ENCODE measurements at regions not wholly inside any gene's neighbourhood (a gene's known extent, or its start where the extent isn't known, plus 50 kb on each side); places are given as distances from the start of the nearest gene placed in this dataset.
"Not testable (repeated sequence)": the region's sequence is repeated elsewhere in the genome, so short reads cannot be mapped to it uniquely, and the experiment has no call there.

DNA sequence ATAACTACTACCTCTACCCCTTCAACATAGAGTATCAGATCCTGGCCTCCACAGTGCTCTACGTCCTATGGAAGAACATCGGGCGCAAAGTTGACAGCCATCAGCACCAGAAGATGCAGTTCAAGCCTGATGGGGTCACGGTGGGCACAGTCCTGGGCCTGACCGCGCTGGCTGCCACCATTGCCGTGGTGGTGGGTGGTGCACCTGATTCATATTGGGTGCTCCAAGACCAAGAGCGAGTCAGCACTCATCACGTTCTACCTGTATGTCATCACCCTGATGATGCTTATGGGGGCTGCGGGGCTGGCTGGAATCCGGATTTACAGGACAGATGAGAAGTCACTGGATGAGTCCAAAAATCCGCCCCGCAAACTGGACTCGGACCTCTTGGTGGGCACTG lies 846.4 kb downstream of the RPIA start:
- not testable (repeated sequence) for H3K4me3 ChIP-seq; H3K27ac ChIP-seq; DNase-seq (ENCODE audit: low spot score)

- not testable (repeated sequence) for DNase-seq (ENCODE audit: low spot score); H3K27ac ChIP-seq; H3K4me3 ChIP-seq
Measured at GRCh38 chr2:89544110-89544509, 852.6 kb downstream of the RPIA start.

DNA sequence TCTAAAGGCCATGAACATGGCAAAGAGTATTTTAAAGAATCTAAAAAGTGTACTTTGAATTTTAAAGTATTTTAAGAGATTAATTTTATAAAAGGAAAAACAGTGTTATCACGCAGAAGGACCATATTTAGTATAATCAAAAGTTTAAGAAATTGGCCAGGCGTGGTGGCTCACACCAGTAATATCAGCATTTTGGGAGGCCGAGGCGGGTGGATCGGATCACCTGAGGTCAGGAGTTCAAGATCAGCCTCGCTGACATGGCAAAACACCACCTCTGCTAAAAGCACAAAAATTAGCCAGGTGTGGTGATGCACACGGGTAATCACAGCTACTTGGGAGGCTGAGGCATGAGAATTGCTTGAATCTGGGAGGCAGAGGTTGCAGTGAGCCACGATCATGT lies 887.7 kb downstream of the RPIA start:
- H3K27ac ChIP-seq; H3K4me3 ChIP-seq; DNase-seq (ENCODE audit: low spot score): not testable (repeated sequence)

GRCh38 chr2:89582816-89583215 lies 891.3 kb downstream of the RPIA start:
- not testable (repeated sequence) for DNase-seq (ENCODE audit: low spot score)

GRCh38 chr2:89584046-89584445 lies 892.6 kb downstream of the RPIA start:
- not testable (repeated sequence) for H3K4me3 ChIP-seq, H3K27ac ChIP-seq
- DNase-seq (ENCODE audit: low spot score) = peak; percentile 29

More at GRCh38 chr2:89582816-89583215, 891.3 kb downstream of the RPIA start:
- not testable (repeated sequence) for H3K4me3 ChIP-seq, H3K27ac ChIP-seq

- DNase-seq (ENCODE audit: low spot score); H3K27ac ChIP-seq; H3K4me3 ChIP-seq: not testable (repeated sequence)
Measured at GRCh38 chr2:89584868-89585557, 893.5 kb downstream of the RPIA start.

DNA sequence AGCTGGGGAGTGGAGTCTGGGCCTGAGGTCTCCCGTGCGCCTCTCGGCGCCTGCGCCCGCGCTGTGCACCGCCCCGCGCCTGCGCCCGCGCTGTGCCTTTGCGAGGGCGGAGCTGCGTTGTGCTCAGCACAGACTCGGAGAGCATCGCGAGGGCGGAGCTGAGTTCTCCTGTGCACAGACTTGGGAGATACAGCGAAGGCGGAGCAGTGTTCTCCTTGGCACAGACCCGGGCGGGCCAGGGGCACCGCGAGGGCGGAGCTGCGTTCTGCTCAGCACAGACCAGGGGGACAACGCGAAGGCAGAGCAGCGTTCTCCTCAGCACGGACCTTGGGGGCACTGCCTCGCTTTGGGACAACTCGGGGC lies 894.1 kb downstream of the RPIA start:
- H3K4me3 ChIP-seq = peak overlapping the region; percentile 40
- DNase-seq (ENCODE audit: low spot score); H3K27ac ChIP-seq: not testable (repeated sequence)

- not testable (repeated sequence) for H3K4me3 ChIP-seq; H3K27ac ChIP-seq; DNase-seq (ENCODE audit: low spot score)
Measured at GRCh38 chr2:89599843-89600242, 908.4 kb downstream of the RPIA start.

- DNase-seq (ENCODE audit: low spot score); H3K4me3 ChIP-seq; H3K27ac ChIP-seq: not testable (repeated sequence)
Measured at GRCh38 chr2:89606514-89606913, 915.0 kb downstream of the RPIA start.

GRCh38 chr2:89610207-89610926 lies 918.9 kb downstream of the RPIA start:
- not testable (repeated sequence) for H3K27ac ChIP-seq; DNase-seq (ENCODE audit: low spot score)

GRCh38 chr2:89610927-89611515 lies 919.5 kb downstream of the RPIA start:
- peak; percentile 56 for DNase-seq (ENCODE audit: low spot score)
- not testable (repeated sequence) for H3K4me3 ChIP-seq, H3K27ac ChIP-seq

More at GRCh38 chr2:89610207-89610926, 918.9 kb downstream of the RPIA start:
- H3K4me3 ChIP-seq = not testable (repeated sequence)

DNA sequence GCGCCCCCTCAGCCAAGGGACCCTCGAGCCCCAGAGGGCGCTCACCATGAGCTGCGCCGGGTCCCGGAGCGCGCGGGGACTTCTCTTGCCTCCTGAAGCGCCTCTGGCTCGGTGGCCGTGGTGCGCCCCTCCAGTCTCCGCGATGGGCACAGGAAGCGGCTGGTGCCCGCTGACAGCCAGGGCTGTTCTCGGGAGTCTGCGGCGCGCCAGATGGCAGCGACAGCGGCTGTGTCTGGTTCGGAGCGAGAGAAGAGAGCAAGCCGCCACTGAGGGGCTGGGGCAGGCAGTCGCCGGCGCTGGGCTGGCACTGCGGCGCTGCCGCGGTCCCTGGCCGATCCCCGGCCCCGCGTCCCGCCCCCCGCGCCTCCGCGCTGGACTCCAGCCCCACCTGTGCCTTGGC lies 920.2 kb downstream of the RPIA start:
- not testable (repeated sequence) for H3K27ac ChIP-seq; DNase-seq (ENCODE audit: low spot score); H3K4me3 ChIP-seq

DNA sequence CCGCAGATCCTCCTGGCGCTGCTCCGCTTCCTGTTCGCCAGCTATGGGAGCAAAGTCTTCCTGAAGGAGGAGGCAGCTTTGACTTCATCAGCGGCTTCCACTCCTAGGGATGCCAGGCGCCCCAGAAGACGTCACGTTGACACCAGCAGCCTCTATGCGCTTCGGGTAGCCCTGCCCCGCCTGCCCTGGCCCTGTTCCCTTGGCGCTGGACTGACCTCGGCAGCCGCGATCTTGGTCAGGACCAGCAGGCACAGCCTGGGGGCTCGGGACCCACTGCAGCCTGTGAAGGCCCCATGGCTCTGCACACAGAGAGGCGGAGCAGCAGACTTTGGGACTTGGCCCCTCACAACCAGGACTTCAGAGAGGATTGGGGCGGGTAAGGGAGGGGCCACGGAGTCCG lies 957.8 kb downstream of the RPIA start:
- H3K4me3 ChIP-seq; H3K27ac ChIP-seq; DNase-seq (ENCODE audit: low spot score): not testable (repeated sequence)

DNA sequence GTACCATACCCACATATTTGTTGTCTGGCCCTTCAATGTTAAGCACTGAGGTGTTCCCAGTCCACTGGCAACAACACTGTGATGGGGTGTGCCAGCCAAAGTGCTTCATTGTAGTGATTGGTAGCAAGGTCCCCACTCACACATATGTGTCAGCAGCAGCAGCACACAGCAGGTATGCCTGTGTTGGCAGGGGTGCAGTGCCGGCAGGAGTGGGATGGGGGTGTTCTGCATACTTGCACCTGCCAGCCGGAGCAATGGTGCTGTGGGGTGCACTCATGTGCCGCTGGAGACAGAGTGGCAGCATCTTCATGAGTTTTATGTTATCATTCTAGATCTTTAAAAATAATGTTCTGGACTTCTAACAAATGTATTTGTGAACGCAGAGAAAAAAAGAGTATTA lies 987.8 kb downstream of the RPIA start:
- H3K4me3 ChIP-seq; DNase-seq (ENCODE audit: low spot score); H3K27ac ChIP-seq: not testable (repeated sequence)

Data from coronary artery (tissue), 2 donors.